Kidney (tissue), 13 donors: ENCODE measurements at regions not wholly inside any gene's neighbourhood (a gene's known extent, or its start where the extent isn't known, plus 50 kb on each side); places are given as distances from the start of the nearest gene placed in this dataset.

Experiments used
- DNase-seq, 5 donors: peaks; one replicate each; pipeline ENCODE4 v3.0.0-alpha.2; 2013 to 2020
- FAIRE-seq: peaks from 2 replicates; lab custom pipeline; 2012; peaks lifted over from hg19 to GRCh38; lab: Jason Lieb, UNC
- H3K27ac ChIP-seq, 2 donors: one replicate each; pipeline ENCODE4 v1.7.0; 2013; ENCODE audit warnings: low read depth in 2 of 2, low read length in 2 of 2, inconsistent platforms in 1 of 2
- H3K27me3 ChIP-seq: one replicate; pipeline ENCODE4 v1.7.1; 2013; ENCODE audit warnings: low read length, inconsistent platforms; ENCODE audit not compliant: control insufficient read depth, insufficient read depth
- H3K36me3 ChIP-seq, 3 donors: one replicate each; pipeline versions ENCODE4 v1.7.0 to v1.7.1; 2013; ENCODE audit warnings: low read length in 3 of 3, control low read depth in 1 of 3, inconsistent platforms in 1 of 3; ENCODE audit not compliant: insufficient read depth in 3 of 3, control insufficient read depth in 2 of 3
- H3K4me1 ChIP-seq, 3 donors: one replicate each; pipeline versions ENCODE4 v1.7.0 to v1.7.1; 2013; ENCODE audit warnings: low read length in 3 of 3, inconsistent platforms in 1 of 3, low read depth in 1 of 3; ENCODE audit not compliant: control insufficient read depth in 2 of 3, insufficient read depth in 2 of 3
- H3K4me3 ChIP-seq, 3 donors: one replicate each; pipeline versions ENCODE4 v1.7.0 to v1.8.1; 2013; ENCODE audit warnings: low read length in 3 of 3, control low read depth in 1 of 3, inconsistent platforms in 1 of 3
- H3K9ac ChIP-seq, 3 donors: one replicate each; pipeline versions ENCODE4 v1.7.0 to v1.7.1; 2013; ENCODE audit warnings: low read length in 3 of 3, control low read depth in 1 of 3, inconsistent platforms in 1 of 3
- H3K9me3 ChIP-seq, 3 donors: one replicate each; pipeline versions ENCODE4 v1.7.0 to v1.7.1; 2013; ENCODE audit warnings: low read length in 3 of 3, control low read depth in 1 of 3, inconsistent platforms in 1 of 3; ENCODE audit not compliant: control insufficient read depth in 2 of 3, insufficient read depth in 1 of 3
- intact Hi-C: fragments of 100-400 bp; cut with DNase I; formaldehyde crosslinking; loops from one replicate; pipeline ENCODE4 v1.11.1; 2022
- TF ChIP-seq, protein P1 (sequence below): IDR thresholded peaks from 3 replicates; pipeline ENCODE4 v1.5.1; 2012; ENCODE audit warnings: mild to moderate bottlenecking, moderate library complexity, borderline replicate concordance; ENCODE audit not compliant: insufficient read depth; ENCODE audit errors: extremely low read depth
- donor health status: control.
- donor health status: control.
- donor health status: control.
- donor health status: control.
- donor health status: control.
- donor health status: DM: yes; HTN: yes; CAD: no.
- donor health status: Normal renal cell carcinoma (clear cell type).

GRCh38 chr12:67459173-67459572, 189.4 kb upstream of the DYRK2 start:
- no peak overlapping the region for H3K9ac ChIP-seq
- H3K36me3 ChIP-seq, result no peaks in the 10 kb centered on the region
- no peak overlapping the region for H3K4me3 ChIP-seq
- FAIRE-seq (no peak), DNase-seq (no peak)
- intact Hi-C loops, result no loop called here
- H3K27me3 ChIP-seq, result no peaks in the 10 kb centered on the region
- TF ChIP-seq, protein P1, sequence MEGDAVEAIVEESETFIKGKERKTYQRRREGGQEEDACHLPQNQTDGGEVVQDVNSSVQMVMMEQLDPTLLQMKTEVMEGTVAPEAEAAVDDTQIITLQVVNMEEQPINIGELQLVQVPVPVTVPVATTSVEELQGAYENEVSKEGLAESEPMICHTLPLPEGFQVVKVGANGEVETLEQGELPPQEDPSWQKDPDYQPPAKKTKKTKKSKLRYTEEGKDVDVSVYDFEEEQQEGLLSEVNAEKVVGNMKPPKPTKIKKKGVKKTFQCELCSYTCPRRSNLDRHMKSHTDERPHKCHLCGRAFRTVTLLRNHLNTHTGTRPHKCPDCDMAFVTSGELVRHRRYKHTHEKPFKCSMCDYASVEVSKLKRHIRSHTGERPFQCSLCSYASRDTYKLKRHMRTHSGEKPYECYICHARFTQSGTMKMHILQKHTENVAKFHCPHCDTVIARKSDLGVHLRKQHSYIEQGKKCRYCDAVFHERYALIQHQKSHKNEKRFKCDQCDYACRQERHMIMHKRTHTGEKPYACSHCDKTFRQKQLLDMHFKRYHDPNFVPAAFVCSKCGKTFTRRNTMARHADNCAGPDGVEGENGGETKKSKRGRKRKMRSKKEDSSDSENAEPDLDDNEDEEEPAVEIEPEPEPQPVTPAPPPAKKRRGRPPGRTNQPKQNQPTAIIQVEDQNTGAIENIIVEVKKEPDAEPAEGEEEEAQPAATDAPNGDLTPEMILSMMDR, result no peak
- peaks cover 0 to 3% (median 0%) of the 10 kb centered on the region in 3 donors for H3K4me1 ChIP-seq
- H3K27ac ChIP-seq, result no peak overlapping the region
- no peaks in the 10 kb centered on the region for H3K9me3 ChIP-seq

DNA sequence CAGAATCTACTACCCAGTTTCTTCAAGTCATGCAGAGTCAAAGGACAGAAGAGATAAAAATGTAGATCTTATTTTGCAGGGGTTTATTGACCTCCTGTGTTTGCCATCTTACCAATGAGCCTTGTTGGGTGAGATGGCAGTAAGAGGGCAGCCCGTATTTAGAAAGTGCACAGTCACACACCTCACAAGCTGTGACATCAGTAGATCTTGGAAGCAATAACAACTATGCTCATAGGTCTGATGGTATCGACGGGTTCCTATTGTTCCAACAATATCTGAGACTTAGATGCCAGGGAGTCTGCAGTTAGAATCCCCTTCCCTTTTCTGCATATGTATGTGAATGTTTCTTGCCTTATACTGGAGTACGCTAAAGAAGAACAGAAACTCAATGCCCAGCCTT, 189.0 kb upstream of the DYRK2 start:
- H3K27me3 ChIP-seq, result no peaks in the 10 kb centered on the region
- H3K9me3 ChIP-seq, result no peaks in the 10 kb centered on the region
- H3K4me1 ChIP-seq, result peaks cover 0 to 3% (median 0%) of the 10 kb centered on the region in 3 donors
- H3K36me3 ChIP-seq, result no peaks in the 10 kb centered on the region
- FAIRE-seq, result no peak
- H3K9ac ChIP-seq, result no peak overlapping the region
- intact Hi-C loops, result no loop called here
- H3K27ac ChIP-seq, result no peak overlapping the region
- TF ChIP-seq, protein P1, result no peak
- no peak for DNase-seq
- no peak overlapping the region for H3K4me3 ChIP-seq

DNA sequence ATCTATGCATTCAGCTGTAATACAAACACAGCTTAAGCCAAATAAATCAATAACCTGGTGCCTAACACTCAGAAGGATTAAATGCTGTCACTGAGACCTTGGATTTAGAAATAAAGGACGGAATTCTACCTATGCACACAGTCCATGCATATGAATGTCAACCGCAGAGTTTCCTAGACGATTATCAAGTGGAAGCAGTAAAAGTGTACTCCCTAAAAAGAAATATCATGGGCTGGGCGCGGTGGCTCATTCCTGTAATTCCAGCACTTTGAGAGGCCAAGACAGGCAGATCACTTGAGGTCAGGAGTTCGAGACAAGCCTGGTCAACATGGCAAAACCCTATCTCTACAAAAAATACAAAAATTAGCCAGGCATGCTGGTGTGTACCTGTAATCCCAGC, 188.2 kb upstream of the DYRK2 start:
- no peak overlapping the region for H3K27ac ChIP-seq
- peaks cover 0 to 3% (median 0%) of the 10 kb centered on the region in 3 donors for H3K4me1 ChIP-seq
- H3K36me3 ChIP-seq, result no peaks in the 10 kb centered on the region
- intact Hi-C loops, result no loop called here
- DNase-seq, result no peak
- FAIRE-seq, result no peak
- H3K27me3 ChIP-seq, result no peaks in the 10 kb centered on the region
- TF ChIP-seq, protein P1, result no peak
- H3K4me3 ChIP-seq, result no peak overlapping the region
- no peaks in the 10 kb centered on the region for H3K9me3 ChIP-seq
- no peak overlapping the region for H3K9ac ChIP-seq

GRCh38 chr12:67468549-67469245, 179.8 kb upstream of the DYRK2 start:
- FAIRE-seq, result no peak
- H3K9ac ChIP-seq, result no peak overlapping the region
- DNase-seq, result no peak
- intact Hi-C loops, result no loop called here
- no peaks in the 10 kb centered on the region for H3K9me3 ChIP-seq
- H3K4me1 ChIP-seq, result no peaks in the 10 kb centered on the region
- H3K27ac ChIP-seq, result no peak overlapping the region
- no peaks in the 10 kb centered on the region for H3K36me3 ChIP-seq
- TF ChIP-seq, protein P1, result no peak
- no peak overlapping the region for H3K4me3 ChIP-seq
- no peaks in the 10 kb centered on the region for H3K27me3 ChIP-seq
